ENCODE measurements at regions not wholly inside any gene's neighbourhood (a gene's known extent, or its start where the extent isn't known, plus 50 kb on each side); places are given as distances from the start of the nearest gene placed in this dataset.

DNA sequence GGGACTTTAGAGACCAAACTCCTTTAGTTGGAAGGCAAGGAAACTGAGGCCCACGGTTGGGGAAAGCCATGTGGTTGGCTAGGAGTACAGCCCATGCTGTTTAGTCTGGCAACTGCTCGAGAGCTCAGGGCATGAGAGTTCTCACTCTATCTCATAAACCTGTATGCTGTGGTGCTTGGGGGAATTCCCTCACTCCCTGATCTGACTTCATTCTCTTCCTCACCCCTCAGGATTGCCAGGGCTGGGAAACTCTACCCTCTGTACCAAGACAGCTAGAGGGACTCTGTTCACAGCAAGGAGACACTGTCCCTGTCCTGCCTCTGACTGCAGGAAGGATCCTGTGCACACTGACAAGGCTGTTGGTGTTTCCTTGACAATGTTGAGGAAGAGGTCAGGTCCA, 230.2 kb downstream of the ZNF621 start:
- Histone ChIP-seq H3K56ac (replicated peaks; ENCODE audit: insufficient read length, low read depth, low read length) (no peak overlapping the region), H3K9ac (replicated peaks in 1 of 4; ENCODE audit: extremely low read depth in 1 of 4, low read depth in 3 of 4, low read length in 3 of 4) (no peak overlapping the region), H3K36me3 (ENCODE audit: control insufficient read depth in 2 of 4, insufficient read depth in 4 of 4, low read length in 3 of 4) (no peaks in the 10 kb centered on the region), H3K14ac (ENCODE audit: insufficient read length) (no peak overlapping the region), H3K4ac (replicated peaks; ENCODE audit: insufficient read length, low read depth, low read length) (no peak overlapping the region), H4K20me1 (replicated peaks in 1 of 2; ENCODE audit: control insufficient read depth in 1 of 2, insufficient read depth in 2 of 2, low read length in 2 of 2) (no peaks in the 10 kb centered on the region), H3K18ac (ENCODE audit: extremely low read depth, low read length) (no peak overlapping the region), H2BK12ac (ENCODE audit: low read depth, low read length) (no peak overlapping the region), H3K4me3 (ENCODE audit: extremely low read depth in 1 of 4, insufficient read depth in 2 of 4, low read depth in 3 of 4, low read length in 4 of 4) (no peak overlapping the region), H3K79me1 (ENCODE audit: low read depth, low read length) (no peaks in the 10 kb centered on the region), H3K4me1 (replicated peaks in 1 of 4; ENCODE audit: control insufficient read depth in 3 of 4, insufficient read depth in 4 of 4, low read length in 3 of 4) (no peaks in the 10 kb centered on the region), H3K9me3 (ENCODE audit: insufficient read depth in 2 of 2, low read depth in 1 of 2, low read length in 1 of 2) (no peaks in the 10 kb centered on the region), H3K27me3 (replicated peaks in 1 of 4; ENCODE audit: control insufficient read depth in 3 of 4, extremely low read depth in 1 of 4, insufficient read depth in 3 of 4, low read length in 3 of 4) (no peaks in the 10 kb centered on the region), H3K23me2 (ENCODE audit: low read depth, low read length) (no peaks in the 10 kb centered on the region), H3K27ac (ENCODE audit: low read depth, low read length) (no peak overlapping the region), H3K23ac (ENCODE audit: insufficient read length) (no peak overlapping the region), H3K4me2 (ENCODE audit: insufficient read depth in 1 of 2, low read depth in 2 of 2, low read length in 2 of 2) (no peak overlapping the region), H2BK20ac (ENCODE audit: low read length) (no peak overlapping the region), H3K79me2 (ENCODE audit: control insufficient read depth in 1 of 2, insufficient read depth in 2 of 2, low read length in 2 of 2) (no peaks in the 10 kb centered on the region), H2BK15ac (ENCODE audit: low read length) (no peak overlapping the region), H2BK5ac (ENCODE audit: low read depth, low read length) (no peak overlapping the region), H4K8ac (ENCODE audit: extremely low read depth, insufficient read depth, low read length) (no peak overlapping the region), H2BK120ac (replicated peaks; ENCODE audit: low read depth, low read length) (no peak overlapping the region), H4K5ac (ENCODE audit: insufficient read length, low read depth, low read length) (no peak overlapping the region), H2AK5ac (ENCODE audit: low read depth, low read length) (no peak overlapping the region), H2AFZ (ENCODE audit: low read length) (no peak overlapping the region), H4K91ac (replicated peaks; ENCODE audit: insufficient read length, low read length) (no peak overlapping the region)
- ChIA-PET POLR2A (ENCODE audit: partially characterized antibody) (no interaction called here), CTCF (ENCODE audit: partially characterized antibody) (no interaction called here)
- FAIRE-seq (no peak), DNase-seq (ENCODE audit: low read depth in 1 of 2, low spot score in 2 of 2) (no peak)
- no peak for TF ChIP-seq CHD1 (IDR thresholded peaks at IDR 0.05; ENCODE audit: low read depth, low read length)
- TF ChIP-seq EGR1 (IDR thresholded peaks at IDR 0.05; ENCODE audit: borderline replicate concordance, low read depth, low read length), result no peak
- TF ChIP-seq SIN3A (conservative IDR thresholded peaks at IDR 0.05 in 1 of 2, IDR thresholded peaks at IDR 0.05 in 1 of 2; ENCODE audit: low read depth in 1 of 2, low read length in 2 of 2), result no peak
- no peak for TF ChIP-seq POLR2AphosphoS5 (IDR thresholded peaks at IDR 0.05; ENCODE audit: low read depth, low read length)
- TF ChIP-seq CBX5 (IDR thresholded peaks at IDR 0.05; ENCODE audit: low read depth, low read length), result no peak
- no peak for TF ChIP-seq KDM1A (IDR thresholded peaks at IDR 0.05; ENCODE audit: borderline replicate concordance, low read length)
- TF ChIP-seq RBBP5 (IDR thresholded peaks at IDR 0.05; ENCODE audit: borderline replicate concordance, low read depth, low read length), result no peak
- no peak for TF ChIP-seq SAP30 (IDR thresholded peaks at IDR 0.05; ENCODE audit: insufficient read depth, insufficient replicate concordance, low read length)
- 88% methylated on average over 2 of the region's 2 CpGs; no CpG with 5 or more reads in 1 of the 2 experiments for WGBS, 2 experiments (ENCODE audit: extremely low coverage in 1 of 2, insufficient coverage in 1 of 2, insufficient read length in 1 of 2, insufficient replicate concordance in 2 of 2, low coverage in 1 of 2, low lambda C conversion rate in 2 of 2, missing lambda C conversion rate in 1 of 2)
